ENCODE measurements at regions not wholly inside any gene's neighbourhood (a gene's known extent, or its start where the extent isn't known, plus 50 kb on each side); places are given as distances from the start of the nearest gene placed in this dataset.
A peak's percentile ranks its signal among the peaks of the same experiment; 100 is the strongest.

GRCh38 chr5:164818445-164818844, 1313.0 kb downstream of the MAT2B start:
- TF ChIP-seq CTCF (IDR thresholded peaks at IDR 0.05; ENCODE audit: low read depth, low read length), result no peak
- DNase-seq, result no peak
- H3K27me3 ChIP-seq, result no peaks in the 10 kb centered on the region

GRCh38 chr5:164824671-164825070, 1319.3 kb downstream of the MAT2B start:
- Histone ChIP-seq H3K4me1 (no peaks in the 10 kb centered on the region), H3K9me3 (no peaks in the 10 kb centered on the region), H3K36me3 (no peaks in the 10 kb centered on the region), H3K4me3 (ENCODE audit: low read depth, low read length) (no peak overlapping the region), H3K27me3 (no peaks in the 10 kb centered on the region)
- DNase-seq, result no peak
- TF ChIP-seq CTCF (IDR thresholded peaks at IDR 0.05; ENCODE audit: low read depth, low read length), result no peak

More at GRCh38 chr5:164818445-164818844, 1313.0 kb downstream of the MAT2B start:
- peaks cover 7% of the 10 kb centered on the region; the same call in 1 of the 2 replicates for H3K4me1 ChIP-seq
- H3K9me3 ChIP-seq, result no peaks in the 10 kb centered on the region
- H3K4me3 ChIP-seq (ENCODE audit: low read depth, low read length), result no peak overlapping the region
- no peaks in the 10 kb centered on the region for H3K36me3 ChIP-seq

GRCh38 chr5:164832516-164832915, 1327.1 kb downstream of the MAT2B start:
- H3K4me3 ChIP-seq (ENCODE audit: low read depth, low read length), result no peak overlapping the region
- H3K9me3 ChIP-seq, result no peaks in the 10 kb centered on the region
- H3K4me1 ChIP-seq, result no peaks in the 10 kb centered on the region; the same call in 1 of the 2 replicates
- DNase-seq, result peak; percentile 8
- H3K27me3 ChIP-seq, result no peaks in the 10 kb centered on the region
- no peaks in the 10 kb centered on the region for H3K36me3 ChIP-seq
- no peak for TF ChIP-seq CTCF (IDR thresholded peaks at IDR 0.05; ENCODE audit: low read depth, low read length)

GRCh38 chr5:164844348-164844747, 1338.9 kb downstream of the MAT2B start:
- H3K27me3 ChIP-seq, result no peaks in the 10 kb centered on the region

GRCh38 chr5:164860896-164861295, 1355.5 kb downstream of the MAT2B start:
- no peaks in the 10 kb centered on the region for H3K36me3 ChIP-seq
- H3K9me3 ChIP-seq, result no peaks in the 10 kb centered on the region
- no peak for TF ChIP-seq CTCF (IDR thresholded peaks at IDR 0.05; ENCODE audit: low read depth, low read length)
- H3K4me3 ChIP-seq (ENCODE audit: low read depth, low read length), result no peak overlapping the region
- H3K4me1 ChIP-seq, result no peaks in the 10 kb centered on the region
- no peaks in the 10 kb centered on the region for H3K27me3 ChIP-seq
- DNase-seq, result no peak

More at GRCh38 chr5:164844348-164844747, 1338.9 kb downstream of the MAT2B start:
- no peak for DNase-seq
- Histone ChIP-seq H3K9me3 (no peaks in the 10 kb centered on the region), H3K4me1 (no peaks in the 10 kb centered on the region), H3K36me3 (no peaks in the 10 kb centered on the region), H3K4me3 (ENCODE audit: low read depth, low read length) (no peak overlapping the region)
- no peak for TF ChIP-seq CTCF (IDR thresholded peaks at IDR 0.05; ENCODE audit: low read depth, low read length)

- Histone ChIP-seq H3K4me1 (no peaks in the 10 kb centered on the region), H3K9me3 (no peaks in the 10 kb centered on the region), H3K36me3 (no peaks in the 10 kb centered on the region), H3K27me3 (no peaks in the 10 kb centered on the region), H3K4me3 (ENCODE audit: low read depth, low read length) (no peak overlapping the region)
- no peak for TF ChIP-seq CTCF (IDR thresholded peaks at IDR 0.05; ENCODE audit: low read depth, low read length)
- no peak for DNase-seq
Observed at GRCh38 chr5:164861610-164862009, 1356.2 kb downstream of the MAT2B start.

Data from BE2C (cell line).